SH-SY5Y (cell line): ENCODE measurements at regions not wholly inside any gene's neighbourhood (a gene's known extent, or its start where the extent isn't known, plus 50 kb on each side); places are given as distances from the start of the nearest gene placed in this dataset.
A peak's percentile ranks its signal among the peaks of the same experiment; 100 is the strongest.

Source experiments
- GATA2 ChIP-seq: IDR thresholded peaks from 2 replicates; pipeline ENCODE4 v1.6.1; 2011; ENCODE audit warnings: mild to moderate bottlenecking, low read depth, low read length
- GATA3 ChIP-seq: IDR thresholded peaks from 2 replicates; pipeline ENCODE4 v1.6.1; 2011; ENCODE audit warnings: low read depth, mild to moderate bottlenecking, low read length, moderate library complexity

GRCh38 chr3:161444694-161445077, 51.9 kb upstream of the OTOL1 start:
- TF ChIP-seq GATA2 (no peak), GATA3 (no peak)

GRCh38 chr3:161443921-161444693, 52.5 kb upstream of the OTOL1 start:
- TF ChIP-seq GATA3, result no peak

DNA sequence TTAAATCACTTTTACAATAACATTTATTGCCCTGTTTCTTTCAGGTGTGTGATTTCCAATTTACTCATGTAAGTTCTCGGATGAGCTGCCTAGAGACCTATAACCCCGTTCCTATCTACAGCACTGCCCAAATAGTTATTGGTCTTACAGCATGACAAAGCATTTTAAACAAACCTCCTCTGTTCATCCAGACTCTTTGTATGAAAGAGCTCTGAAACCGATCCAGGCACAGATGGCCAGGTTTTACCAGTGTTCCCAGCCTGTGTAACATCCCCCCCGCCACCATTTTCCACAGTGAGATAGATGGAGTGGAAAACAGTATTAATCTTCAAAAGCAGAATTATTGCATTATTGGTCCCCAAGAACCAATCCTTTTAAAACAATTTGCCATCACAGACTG, 59.0 kb upstream of the SPTSSB start:
- TF ChIP-seq GATA3, result no peak
- TF ChIP-seq GATA2, result no peak

DNA sequence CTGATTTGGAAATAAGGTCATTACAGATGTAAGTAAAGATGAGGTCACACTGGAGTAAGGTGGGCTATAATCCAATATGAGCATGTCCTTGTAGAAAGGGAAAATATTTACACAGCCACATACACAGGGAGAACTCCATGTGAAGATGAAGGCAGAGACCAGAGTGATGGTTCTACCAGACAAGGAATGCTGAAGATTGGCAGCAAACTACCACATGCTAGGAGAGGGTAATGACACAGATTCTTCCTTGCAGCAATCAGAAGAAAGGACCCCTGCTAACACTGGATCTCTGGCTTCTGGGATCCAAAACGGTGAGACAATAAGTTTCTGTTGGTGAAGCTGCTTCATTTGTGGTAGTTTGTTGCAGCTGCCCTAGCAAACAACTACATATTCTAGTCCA, 56.0 kb upstream of the SPTSSB start:
- TF ChIP-seq GATA3 (no peak), GATA2 (no peak)

- TF ChIP-seq GATA3 (no peak), GATA2 (no peak)
These were observed 55.4 kb upstream of the SPTSSB start for GRCh38 chr3:161426758-161427157.

DNA sequence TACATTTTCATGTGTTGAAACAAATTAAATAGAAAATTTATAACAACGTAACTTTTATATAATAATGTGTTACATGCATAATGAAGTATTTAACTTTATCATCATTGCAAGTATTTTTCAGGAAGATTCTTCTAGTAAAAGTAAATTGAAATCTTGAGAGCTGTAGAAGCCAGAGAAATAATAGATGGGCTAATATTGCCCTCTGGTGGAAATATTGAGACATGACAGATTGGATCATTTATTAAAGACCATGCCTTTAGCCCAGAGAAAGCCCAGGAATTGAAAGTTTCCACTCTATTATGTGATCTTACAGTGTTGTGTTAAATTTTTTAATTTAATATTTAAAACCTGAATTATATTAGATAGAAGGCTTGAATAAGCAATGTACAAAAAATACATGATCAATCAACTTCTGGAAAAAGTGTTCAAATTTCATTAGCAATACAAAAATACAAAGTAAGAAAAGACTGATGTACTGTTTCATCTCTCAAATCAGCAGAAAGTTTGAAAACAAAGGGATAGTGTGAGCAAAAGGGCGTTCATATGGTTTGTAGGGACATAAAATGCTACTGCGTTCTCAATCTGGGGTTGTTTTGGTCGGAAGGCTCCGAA, 52.7 kb upstream of the SPTSSB start:
- TF ChIP-seq GATA2 (no peak), GATA3 (no peak)

DNA sequence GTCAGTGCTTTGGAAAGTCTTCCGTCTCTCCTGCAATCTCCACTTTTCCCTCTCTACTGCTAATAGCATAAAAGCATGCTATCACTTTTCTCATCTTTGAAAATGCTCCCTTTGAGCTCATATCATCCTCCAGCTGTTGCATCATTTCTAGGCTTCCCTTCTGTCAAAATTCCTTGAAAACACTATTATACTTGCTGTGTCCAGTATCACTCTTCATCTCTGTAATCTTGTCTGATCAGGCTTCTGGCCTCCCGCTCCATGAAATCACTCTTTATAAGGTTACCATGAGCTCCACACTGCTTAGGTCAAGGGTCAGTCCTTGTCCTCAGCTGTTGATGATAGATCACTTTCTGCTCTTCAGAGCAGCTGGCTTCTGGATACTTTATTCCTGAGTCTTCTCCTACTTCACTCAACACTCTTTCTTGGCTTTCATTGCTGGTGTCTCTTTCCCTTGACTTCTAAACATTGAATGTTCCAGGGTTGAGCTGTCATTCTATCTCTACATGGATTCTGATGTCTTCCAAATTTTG, 50.9 kb upstream of the SPTSSB start:
- TF ChIP-seq GATA3 (0 out of 2 replicates have a peak, but pooled peaks have one; percentile 22), GATA2 (peak; percentile 42; the same call in 1 of the 2 replicates)
